GM23338 (cell line): ENCODE measurements at regions not wholly inside any gene's neighbourhood (a gene's known extent, or its start where the extent isn't known, plus 50 kb on each side); places are given as distances from the start of the nearest gene placed in this dataset.

Experiments
- ATAC-seq: fragments of 200-7000 bp; cut with Tn5 transposase; 3 replicates; pipeline ENCODE4 v1.9.1; 2020
- DNase-seq: peaks from one replicate; pipeline ENCODE4 v3.0.0-alpha.2; 2015; ENCODE audit warnings: low spot score
- H2AFZ ChIP-seq: fragments of 200-600 bp; sonication (generic); 2 replicates; pipeline ENCODE4 v1.8.0; 2016; ENCODE audit warnings: antibody characterized with exemption, mild to moderate bottlenecking, moderate library complexity
- H3F3A ChIP-seq: fragments of 200-600 bp; sonication (generic); replicated peaks from 2 replicates; pipeline ENCODE4 v1.8.0; 2017; ENCODE audit warnings: antibody characterized with exemption, mixed run types, low read depth
- H3K27ac ChIP-seq: fragments of 200-600 bp; sonication (generic); 2 replicates; pipeline ENCODE4 v1.6.1; 2016; ENCODE audit warnings: low read depth
- H3K27me3 ChIP-seq: fragments of 200-600 bp; sonication (generic); 2 replicates; pipeline ENCODE4 v1.8.0; 2016; ENCODE audit warnings: mild to moderate bottlenecking, mixed run types, moderate library complexity; ENCODE audit not compliant: insufficient read depth
- H3K36me3 ChIP-seq: fragments of 200-600 bp; sonication (generic); 2 replicates; pipeline ENCODE4 v1.8.0; 2016; ENCODE audit warnings: mild to moderate bottlenecking; ENCODE audit not compliant: insufficient read depth
- H3K4me1 ChIP-seq: fragments of 200-600 bp; sonication (generic); 2 replicates; pipeline ENCODE4 v1.8.0; 2016; ENCODE audit warnings: mild to moderate bottlenecking, moderate library complexity; ENCODE audit not compliant: insufficient read depth
- H3K4me2 ChIP-seq: fragments of 200-600 bp; sonication (generic); 2 replicates; pipeline ENCODE4 v1.7.1; 2017; ENCODE audit warnings: mixed run types
- H3K4me3 ChIP-seq: fragments of 200-600 bp; sonication (generic); 2 replicates; pipeline ENCODE4 v1.6.1; 2016; ENCODE audit warnings: mixed run types
- H3K79me2 ChIP-seq: fragments of 200-600 bp; sonication (generic); replicated peaks from 2 replicates; pipeline ENCODE4 v1.8.0; 2017; ENCODE audit warnings: mild to moderate bottlenecking; ENCODE audit not compliant: insufficient read depth
- H3K9me2 ChIP-seq: fragments of 200-600 bp; sonication (generic); 2 replicates; pipeline ENCODE4 v1.8.0; 2017; ENCODE audit not compliant: insufficient read depth
- H4K20me1 ChIP-seq: fragments of 200-600 bp; sonication (generic); replicated peaks from 2 replicates; pipeline ENCODE4 v1.8.0; 2017; ENCODE audit warnings: mild to moderate bottlenecking; ENCODE audit not compliant: insufficient read depth
- H3K27ac Mint-ChIP-seq: 2 replicates; pipeline ENCODE4 v1.8.0; 2020; ENCODE audit warnings: inconsistent platforms, mild to moderate bottlenecking, moderate library complexity, mixed read lengths
- H3K27me3 Mint-ChIP-seq: 3 replicates; pipeline ENCODE4 v1.8.0; 2022; ENCODE audit warnings: low read depth, mild to moderate bottlenecking, moderate library complexity, mixed read lengths, inconsistent platforms; ENCODE audit not compliant: insufficient read depth, poor library complexity
- H3K36me3 Mint-ChIP-seq: 3 replicates; pipeline ENCODE4 v1.8.0; 2021; ENCODE audit warnings: low read depth, mild to moderate bottlenecking, inconsistent platforms, moderate library complexity, mixed read lengths
- H3K4me1 Mint-ChIP-seq: 3 replicates; pipeline ENCODE4 v1.8.0; 2020; ENCODE audit warnings: mild to moderate bottlenecking, inconsistent platforms, mixed read lengths
- H3K4me3 Mint-ChIP-seq: 3 replicates; pipeline ENCODE4 v1.8.0; 2021; ENCODE audit warnings: moderate library complexity, mild to moderate bottlenecking, inconsistent platforms, mixed read lengths
- H3K9me3 Mint-ChIP-seq: 3 replicates; pipeline ENCODE4 v1.8.0; 2020; ENCODE audit warnings: moderate library complexity, mild to moderate bottlenecking, inconsistent platforms, mixed read lengths
- CREB1 ChIP-seq: fragments of 250-450 bp; sonication (Bioruptor Pico); IDR thresholded peaks from 2 replicates; pipeline ENCODE4 v1.5.0; 2020; ENCODE audit warnings: low read depth, mild to moderate bottlenecking, moderate library complexity
- EZH2 ChIP-seq: fragments of 200-600 bp; sonication (generic); IDR thresholded peaks from one replicate; pipeline ENCODE4 v1.8.0; 2017; ENCODE audit warnings: antibody characterized with exemption, mild to moderate bottlenecking, low read depth; ENCODE audit not compliant: unreplicated experiment
- EZH2phosphoT487 ChIP-seq: fragments of 200-600 bp; sonication (generic); IDR thresholded peaks from one replicate; pipeline ENCODE4 v1.8.1; 2018; ENCODE audit warnings: antibody characterized with exemption; ENCODE audit not compliant: unreplicated experiment
- ZNF114 ChIP-seq: fragments of 250-450 bp; sonication (Bioruptor Pico); IDR thresholded peaks from 2 replicates; pipeline ENCODE4 v1.5.0; 2020; ENCODE audit warnings: mild to moderate bottlenecking, moderate library complexity
- ZNF331 ChIP-seq: fragments of 250-450 bp; sonication (Bioruptor Pico); IDR thresholded peaks from 2 replicates; pipeline ENCODE4 v1.5.0; 2020; ENCODE audit warnings: low read depth, mild to moderate bottlenecking, moderate library complexity
- TF ChIP-seq, protein P1 (sequence below): IDR thresholded peaks from one replicate; pipeline ENCODE4 v1.6.1; 2018; ENCODE audit warnings: antibody characterized with exemption; ENCODE audit not compliant: unreplicated experiment
- TF ChIP-seq, protein P2 (sequence below): fragments of 250-450 bp; sonication (Bioruptor Pico); IDR thresholded peaks from 2 replicates; pipeline ENCODE4 v1.5.0; 2020; ENCODE audit warnings: mild to moderate bottlenecking, moderate library complexity
- TF ChIP-seq, protein P3 (sequence below): IDR thresholded peaks from 2 replicates; pipeline ENCODE4 v1.6.1; 2016; ENCODE audit warnings: antibody characterized with exemption
- TF ChIP-seq, protein P4 (sequence below), 2 experiments: fragments of 200-600 bp in 1 of 2; sonication (generic) in 1 of 2; conservative IDR thresholded peaks; 2 replicates each; pipeline versions ENCODE4 v1.5.1 to v1.6.1; 2016 to 2017; ENCODE audit warnings: antibody characterized with exemption in 2 of 2, low read depth in 2 of 2, mild to moderate bottlenecking in 2 of 2, moderate library complexity in 1 of 2

DNA sequence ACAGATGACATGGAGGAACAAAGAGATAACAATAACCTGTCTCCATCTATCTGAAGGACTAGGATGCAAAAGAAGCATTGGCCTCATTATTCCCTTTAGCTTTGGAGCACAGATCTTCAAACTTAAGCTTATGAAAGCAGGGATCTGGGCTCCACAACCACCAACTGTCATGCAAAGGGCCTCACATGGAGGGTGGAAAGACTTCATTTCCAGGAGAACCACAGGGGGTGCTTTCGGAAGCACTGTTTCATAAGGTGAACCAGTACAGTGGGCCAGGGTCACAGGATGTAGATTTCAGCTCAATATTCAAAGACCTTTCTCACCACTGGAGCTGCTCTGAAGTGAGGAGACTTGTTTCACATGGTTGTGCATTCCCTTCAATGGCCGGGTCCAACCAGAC lies 55.1 kb upstream of the MYB start:
- no peaks in the 10 kb centered on the region for H3F3A ChIP-seq
- H3K27ac Mint-ChIP-seq: no peak overlapping the region
- ATAC-seq (no peak), DNase-seq (no peak)
- H3K4me3 ChIP-seq: no peak overlapping the region
- H3K4me3 Mint-ChIP-seq: no peak overlapping the region
- peaks cover 8% of the 10 kb centered on the region for H3K4me1 Mint-ChIP-seq
- H4K20me1 ChIP-seq: no peaks in the 10 kb centered on the region
- H3K4me1 ChIP-seq: no peaks in the 10 kb centered on the region
- H3K27me3 ChIP-seq: no peaks in the 10 kb centered on the region
- peak overlapping the region; percentile 32; the same call in 1 of the 2 replicates for H2AFZ ChIP-seq
- no peak overlapping the region for H3K4me2 ChIP-seq
- H3K9me2 ChIP-seq: peaks cover 19% of the 10 kb centered on the region
- no peaks in the 10 kb centered on the region for H3K9me3 Mint-ChIP-seq
- H3K27me3 Mint-ChIP-seq: peaks cover 6% of the 10 kb centered on the region
- no peak overlapping the region for H3K27ac ChIP-seq
- H3K79me2 ChIP-seq: no peaks in the 10 kb centered on the region
- no peaks in the 10 kb centered on the region for H3K36me3 ChIP-seq
- no peak for TF ChIP-seq CREB1 (CRISPR knock-in tag)
- no peak for TF ChIP-seq ZNF331
- TF ChIP-seq, protein P1, sequence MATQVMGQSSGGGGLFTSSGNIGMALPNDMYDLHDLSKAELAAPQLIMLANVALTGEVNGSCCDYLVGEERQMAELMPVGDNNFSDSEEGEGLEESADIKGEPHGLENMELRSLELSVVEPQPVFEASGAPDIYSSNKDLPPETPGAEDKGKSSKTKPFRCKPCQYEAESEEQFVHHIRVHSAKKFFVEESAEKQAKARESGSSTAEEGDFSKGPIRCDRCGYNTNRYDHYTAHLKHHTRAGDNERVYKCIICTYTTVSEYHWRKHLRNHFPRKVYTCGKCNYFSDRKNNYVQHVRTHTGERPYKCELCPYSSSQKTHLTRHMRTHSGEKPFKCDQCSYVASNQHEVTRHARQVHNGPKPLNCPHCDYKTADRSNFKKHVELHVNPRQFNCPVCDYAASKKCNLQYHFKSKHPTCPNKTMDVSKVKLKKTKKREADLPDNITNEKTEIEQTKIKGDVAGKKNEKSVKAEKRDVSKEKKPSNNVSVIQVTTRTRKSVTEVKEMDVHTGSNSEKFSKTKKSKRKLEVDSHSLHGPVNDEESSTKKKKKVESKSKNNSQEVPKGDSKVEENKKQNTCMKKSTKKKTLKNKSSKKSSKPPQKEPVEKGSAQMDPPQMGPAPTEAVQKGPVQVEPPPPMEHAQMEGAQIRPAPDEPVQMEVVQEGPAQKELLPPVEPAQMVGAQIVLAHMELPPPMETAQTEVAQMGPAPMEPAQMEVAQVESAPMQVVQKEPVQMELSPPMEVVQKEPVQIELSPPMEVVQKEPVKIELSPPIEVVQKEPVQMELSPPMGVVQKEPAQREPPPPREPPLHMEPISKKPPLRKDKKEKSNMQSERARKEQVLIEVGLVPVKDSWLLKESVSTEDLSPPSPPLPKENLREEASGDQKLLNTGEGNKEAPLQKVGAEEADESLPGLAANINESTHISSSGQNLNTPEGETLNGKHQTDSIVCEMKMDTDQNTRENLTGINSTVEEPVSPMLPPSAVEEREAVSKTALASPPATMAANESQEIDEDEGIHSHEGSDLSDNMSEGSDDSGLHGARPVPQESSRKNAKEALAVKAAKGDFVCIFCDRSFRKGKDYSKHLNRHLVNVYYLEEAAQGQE: no peak
- TF ChIP-seq, protein P2, sequence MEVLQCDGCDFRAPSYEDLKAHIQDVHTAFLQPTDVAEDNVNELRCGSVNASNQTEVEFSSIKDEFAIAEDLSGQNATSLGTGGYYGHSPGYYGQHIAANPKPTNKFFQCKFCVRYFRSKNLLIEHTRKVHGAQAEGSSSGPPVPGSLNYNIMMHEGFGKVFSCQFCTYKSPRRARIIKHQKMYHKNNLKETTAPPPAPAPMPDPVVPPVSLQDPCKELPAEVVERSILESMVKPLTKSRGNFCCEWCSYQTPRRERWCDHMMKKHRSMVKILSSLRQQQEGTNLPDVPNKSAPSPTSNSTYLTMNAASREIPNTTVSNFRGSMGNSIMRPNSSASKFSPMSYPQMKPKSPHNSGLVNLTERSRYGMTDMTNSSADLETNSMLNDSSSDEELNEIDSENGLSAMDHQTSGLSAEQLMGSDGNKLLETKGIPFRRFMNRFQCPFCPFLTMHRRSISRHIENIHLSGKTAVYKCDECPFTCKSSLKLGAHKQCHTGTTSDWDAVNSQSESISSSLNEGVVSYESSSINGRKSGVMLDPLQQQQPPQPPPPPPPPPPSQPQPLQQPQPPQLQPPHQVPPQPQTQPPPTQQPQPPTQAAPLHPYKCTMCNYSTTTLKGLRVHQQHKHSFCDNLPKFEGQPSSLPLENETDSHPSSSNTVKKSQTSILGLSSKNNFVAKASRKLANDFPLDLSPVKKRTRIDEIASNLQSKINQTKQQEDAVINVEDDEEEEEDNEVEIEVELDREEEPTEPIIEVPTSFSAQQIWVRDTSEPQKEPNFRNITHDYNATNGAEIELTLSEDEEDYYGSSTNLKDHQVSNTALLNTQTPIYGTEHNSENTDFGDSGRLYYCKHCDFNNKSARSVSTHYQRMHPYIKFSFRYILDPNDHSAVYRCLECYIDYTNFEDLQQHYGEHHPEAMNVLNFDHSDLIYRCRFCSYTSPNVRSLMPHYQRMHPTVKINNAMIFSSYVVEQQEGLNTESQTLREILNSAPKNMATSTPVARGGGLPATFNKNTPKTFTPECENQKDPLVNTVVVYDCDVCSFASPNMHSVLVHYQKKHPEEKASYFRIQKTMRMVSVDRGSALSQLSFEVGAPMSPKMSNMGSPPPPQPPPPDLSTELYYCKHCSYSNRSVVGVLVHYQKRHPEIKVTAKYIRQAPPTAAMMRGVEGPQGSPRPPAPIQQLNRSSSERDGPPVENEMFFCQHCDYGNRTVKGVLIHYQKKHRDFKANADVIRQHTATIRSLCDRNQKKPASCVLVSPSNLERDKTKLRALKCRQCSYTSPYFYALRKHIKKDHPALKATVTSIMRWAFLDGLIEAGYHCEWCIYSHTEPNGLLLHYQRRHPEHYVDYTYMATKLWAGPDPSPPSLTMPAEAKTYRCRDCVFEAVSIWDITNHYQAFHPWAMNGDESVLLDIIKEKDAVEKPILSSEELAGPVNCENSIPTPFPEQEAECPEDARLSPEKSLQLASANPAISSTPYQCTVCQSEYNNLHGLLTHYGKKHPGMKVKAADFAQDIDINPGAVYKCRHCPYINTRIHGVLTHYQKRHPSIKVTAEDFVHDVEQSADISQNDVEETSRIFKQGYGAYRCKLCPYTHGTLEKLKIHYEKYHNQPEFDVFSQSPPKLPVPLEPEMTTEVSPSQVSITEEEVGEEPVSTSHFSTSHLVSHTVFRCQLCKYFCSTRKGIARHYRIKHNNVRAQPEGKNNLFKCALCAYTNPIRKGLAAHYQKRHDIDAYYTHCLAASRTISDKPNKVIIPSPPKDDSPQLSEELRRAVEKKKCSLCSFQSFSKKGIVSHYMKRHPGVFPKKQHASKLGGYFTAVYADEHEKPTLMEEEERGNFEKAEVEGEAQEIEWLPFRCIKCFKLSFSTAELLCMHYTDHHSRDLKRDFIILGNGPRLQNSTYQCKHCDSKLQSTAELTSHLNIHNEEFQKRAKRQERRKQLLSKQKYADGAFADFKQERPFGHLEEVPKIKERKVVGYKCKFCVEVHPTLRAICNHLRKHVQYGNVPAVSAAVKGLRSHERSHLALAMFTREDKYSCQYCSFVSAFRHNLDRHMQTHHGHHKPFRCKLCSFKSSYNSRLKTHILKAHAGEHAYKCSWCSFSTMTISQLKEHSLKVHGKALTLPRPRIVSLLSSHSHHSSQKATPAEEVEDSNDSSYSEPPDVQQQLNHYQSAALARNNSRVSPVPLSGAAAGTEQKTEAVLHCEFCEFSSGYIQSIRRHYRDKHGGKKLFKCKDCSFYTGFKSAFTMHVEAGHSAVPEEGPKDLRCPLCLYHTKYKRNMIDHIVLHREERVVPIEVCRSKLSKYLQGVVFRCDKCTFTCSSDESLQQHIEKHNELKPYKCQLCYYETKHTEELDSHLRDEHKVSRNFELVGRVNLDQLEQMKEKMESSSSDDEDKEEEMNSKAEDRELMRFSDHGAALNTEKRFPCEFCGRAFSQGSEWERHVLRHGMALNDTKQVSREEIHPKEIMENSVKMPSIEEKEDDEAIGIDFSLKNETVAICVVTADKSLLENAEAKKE (CRISPR knock-in tag): peak; percentile 83; the same call in 1 of the 2 replicates
- no peak for TF ChIP-seq EZH2
- no peak for TF ChIP-seq EZH2phosphoT487
- no peak for TF ChIP-seq ZNF114
- TF ChIP-seq, protein P3, sequence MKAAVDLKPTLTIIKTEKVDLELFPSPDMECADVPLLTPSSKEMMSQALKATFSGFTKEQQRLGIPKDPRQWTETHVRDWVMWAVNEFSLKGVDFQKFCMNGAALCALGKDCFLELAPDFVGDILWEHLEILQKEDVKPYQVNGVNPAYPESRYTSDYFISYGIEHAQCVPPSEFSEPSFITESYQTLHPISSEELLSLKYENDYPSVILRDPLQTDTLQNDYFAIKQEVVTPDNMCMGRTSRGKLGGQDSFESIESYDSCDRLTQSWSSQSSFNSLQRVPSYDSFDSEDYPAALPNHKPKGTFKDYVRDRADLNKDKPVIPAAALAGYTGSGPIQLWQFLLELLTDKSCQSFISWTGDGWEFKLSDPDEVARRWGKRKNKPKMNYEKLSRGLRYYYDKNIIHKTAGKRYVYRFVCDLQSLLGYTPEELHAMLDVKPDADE: no peak
- TF ChIP-seq, protein P4, sequence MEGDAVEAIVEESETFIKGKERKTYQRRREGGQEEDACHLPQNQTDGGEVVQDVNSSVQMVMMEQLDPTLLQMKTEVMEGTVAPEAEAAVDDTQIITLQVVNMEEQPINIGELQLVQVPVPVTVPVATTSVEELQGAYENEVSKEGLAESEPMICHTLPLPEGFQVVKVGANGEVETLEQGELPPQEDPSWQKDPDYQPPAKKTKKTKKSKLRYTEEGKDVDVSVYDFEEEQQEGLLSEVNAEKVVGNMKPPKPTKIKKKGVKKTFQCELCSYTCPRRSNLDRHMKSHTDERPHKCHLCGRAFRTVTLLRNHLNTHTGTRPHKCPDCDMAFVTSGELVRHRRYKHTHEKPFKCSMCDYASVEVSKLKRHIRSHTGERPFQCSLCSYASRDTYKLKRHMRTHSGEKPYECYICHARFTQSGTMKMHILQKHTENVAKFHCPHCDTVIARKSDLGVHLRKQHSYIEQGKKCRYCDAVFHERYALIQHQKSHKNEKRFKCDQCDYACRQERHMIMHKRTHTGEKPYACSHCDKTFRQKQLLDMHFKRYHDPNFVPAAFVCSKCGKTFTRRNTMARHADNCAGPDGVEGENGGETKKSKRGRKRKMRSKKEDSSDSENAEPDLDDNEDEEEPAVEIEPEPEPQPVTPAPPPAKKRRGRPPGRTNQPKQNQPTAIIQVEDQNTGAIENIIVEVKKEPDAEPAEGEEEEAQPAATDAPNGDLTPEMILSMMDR (conservative IDR thresholded peaks at IDR 0.05; ENCODE audit: low read depth in 2 of 2): no peak
- H3K36me3 Mint-ChIP-seq: no peaks in the 10 kb centered on the region
